GM21723 (cell line): ENCODE measurements at regions not wholly inside any gene's neighbourhood (a gene's known extent, or its start where the extent isn't known, plus 50 kb on each side); places are given as distances from the start of the nearest gene placed in this dataset.
"Not testable (repeated sequence)": the region's sequence is repeated elsewhere in the genome, so short reads cannot be mapped to it uniquely, and the experiment has no call there.

ENCODE experiments used
- ATAC-seq: cut with Tn5 transposase; IDR thresholded peaks from one replicate; pipeline ENCODE4 v1.9.1; 2021; ENCODE audit warnings: mild to moderate bottlenecking, moderate library complexity; ENCODE audit not compliant: unreplicated experiment

- ATAC-seq, result no peak
Observed at GRCh38 chr2:191476901-191477300, 201.0 kb upstream of the NABP1 start.

GRCh38 chr2:191478799-191479679, 198.9 kb upstream of the NABP1 start:
- ATAC-seq, result no peak

- ATAC-seq, result peak; percentile 72
Observed at GRCh38 chr2:191479680-191480023, 198.3 kb upstream of the NABP1 start.

- ATAC-seq, result no peak
Observed at GRCh38 chr2:191481305-191482070, 196.4 kb upstream of the NABP1 start.

- no peak for ATAC-seq
Observed at GRCh38 chr2:191483117-191483516, 194.8 kb upstream of the NABP1 start.

- ATAC-seq, result no peak
Observed at GRCh38 chr2:191486584-191487320, 191.2 kb upstream of the NABP1 start.

- no peak for ATAC-seq
Observed at GRCh38 chr2:191488135-191488534, 189.8 kb upstream of the NABP1 start.

GRCh38 chr2:191489177-191489576, 188.8 kb upstream of the NABP1 start:
- ATAC-seq, result no peak

GRCh38 chr2:191496838-191497237, 181.1 kb upstream of the NABP1 start:
- no peak for ATAC-seq

GRCh38 chr2:191497822-191498221, 180.1 kb upstream of the NABP1 start:
- no peak for ATAC-seq

- ATAC-seq, result no peak
Observed at GRCh38 chr2:191499050-191499449, 178.9 kb upstream of the NABP1 start.

- ATAC-seq, result no peak
Observed at GRCh38 chr2:191499874-191500565, 177.9 kb upstream of the NABP1 start.

- no peak for ATAC-seq
Observed at GRCh38 chr2:191500566-191500883, 177.4 kb upstream of the NABP1 start.

- ATAC-seq, result no peak
Observed at GRCh38 chr2:191500884-191501560, 176.9 kb upstream of the NABP1 start.

GRCh38 chr2:191501561-191502168, 176.3 kb upstream of the NABP1 start:
- ATAC-seq, result no peak

- no peak for ATAC-seq
Observed at GRCh38 chr2:191506515-191506914, 171.4 kb upstream of the NABP1 start.

- not testable (repeated sequence) for ATAC-seq
Observed at GRCh38 chr2:191507252-191507853, 170.6 kb upstream of the NABP1 start.

GRCh38 chr2:191508738-191509137, 169.2 kb upstream of the NABP1 start:
- no peak for ATAC-seq

GRCh38 chr2:191512216-191512835, 165.6 kb upstream of the NABP1 start:
- ATAC-seq, result no peak
